ENCODE measurements at regions not wholly inside any gene's neighbourhood (a gene's known extent, or its start where the extent isn't known, plus 50 kb on each side); places are given as distances from the start of the nearest gene placed in this dataset.
"Not testable (repeated sequence)": the region's sequence is repeated elsewhere in the genome, so short reads cannot be mapped to it uniquely, and the experiment has no call there.

DNA sequence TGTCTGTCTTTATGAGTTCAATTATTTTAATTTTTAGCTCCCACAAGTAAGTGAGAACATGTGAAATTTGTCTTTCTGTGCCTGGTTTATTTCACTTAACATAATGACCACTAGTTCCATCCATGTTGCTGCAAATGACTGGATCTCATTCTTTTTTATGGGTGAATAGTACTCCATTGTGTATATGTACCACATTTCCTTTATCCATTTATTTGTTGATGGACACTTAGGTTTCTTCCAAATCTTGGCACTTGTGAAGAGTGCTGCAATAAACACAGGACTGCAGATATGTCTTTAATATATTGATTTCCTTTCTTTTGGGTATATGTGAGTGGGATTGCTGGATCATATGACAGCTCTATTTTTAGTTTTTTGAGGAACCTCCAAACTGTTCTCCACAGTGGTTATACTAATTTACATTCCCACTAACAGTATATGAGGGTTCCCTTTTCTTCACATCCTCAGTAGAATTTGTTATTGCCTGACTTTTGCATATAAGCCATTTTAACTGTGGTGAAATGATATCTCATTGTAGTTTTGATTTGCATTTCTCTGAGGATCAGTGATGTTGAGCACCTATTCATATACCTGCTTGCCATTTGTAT lies 139.8 kb upstream of the NEDD9 start:
- TF ChIP-seq ZNF16 (tag by site-specific recombination; IDR thresholded peaks at IDR 0.05; ENCODE audit: low read depth); ZNF560 (tag by site-specific recombination; IDR thresholded peaks at IDR 0.05; ENCODE audit: borderline replicate concordance); ELK4 (IDR thresholded peaks at IDR 0.05; ENCODE audit: borderline replicate concordance, low read depth, low read length); ZNF777 (tag by site-specific recombination; IDR thresholded peaks at IDR 0.05; ENCODE audit: borderline replicate concordance); ZNF776 (tag by site-specific recombination; IDR thresholded peaks at IDR 0.05; ENCODE audit: borderline replicate concordance); YY1 (tag by site-specific recombination; IDR thresholded peaks at IDR 0.05); ZNF24 (tag by site-specific recombination; IDR thresholded peaks at IDR 0.05); ZNF274 (IDR thresholded peaks at IDR 0.05; ENCODE audit: low read length); ZNF274 (tag by site-specific recombination; IDR thresholded peaks at IDR 0.05; ENCODE audit: borderline replicate concordance); SP2 (tag by site-specific recombination; IDR thresholded peaks at IDR 0.05): not testable (repeated sequence)
